Testis (tissue), 2 donors: ENCODE measurements at regions not wholly inside any gene's neighbourhood (a gene's known extent, or its start where the extent isn't known, plus 50 kb on each side); places are given as distances from the start of the nearest gene placed in this dataset.

Source experiments
- DNase-seq: peaks from one replicate; pipeline ENCODE4 v3.0.0-alpha.2; 2019
- H3K27ac ChIP-seq, 2 donors: fragments of 200-600 bp; sonication (generic); one replicate each; pipeline ENCODE4 v1.5.1; 2019
- H3K27me3 ChIP-seq: fragments of 200-600 bp; sonication (generic); one replicate; pipeline ENCODE4 v1.5.1; 2019
- H3K36me3 ChIP-seq: fragments of 200-600 bp; sonication (generic); one replicate; pipeline ENCODE4 v1.5.1; 2017; ENCODE audit warnings: low read depth; ENCODE audit errors: missing control alignments
- H3K4me1 ChIP-seq: fragments of 200-600 bp; sonication (generic); one replicate; pipeline ENCODE4 v1.5.1; 2019
- H3K4me3 ChIP-seq, 2 donors: fragments of 200-600 bp; sonication (generic); one replicate each; pipeline ENCODE4 v1.5.1; 2017 to 2019
- H3K9me3 ChIP-seq: fragments of 200-600 bp; sonication (generic); one replicate; pipeline ENCODE4 v1.5.1; 2017
- POLR2A ChIP-seq: fragments of 450-650 bp; IDR thresholded peaks from one replicate; pipeline ENCODE4 v1.6.1; 2017; ENCODE audit warnings: antibody characterized with exemption, mild to moderate bottlenecking, moderate library complexity
- WGBS, 2 donors: methylation state at CpG; one replicate each; pipeline ENCODE4 v1.1.5; 2018; 5-methylcytosine and 5-hydroxymethylcytosine counted together
- intact Hi-C: fragments of 100-400 bp; cut with DNase I; formaldehyde crosslinking; loops from one replicate; pipeline ENCODE4 v1.15.1; 2023; ENCODE audit warnings: low total_unique reads
- TF ChIP-seq, protein P1 (sequence below), 3 experiments: fragments of 450-650 bp in 2 of 3; fragments of 200-600 bp in 1 of 3; sonication (generic) in 1 of 3; IDR thresholded peaks; one replicate each; pipeline ENCODE4 v1.5.1; 2016 to 2019; ENCODE audit warnings: antibody characterized with exemption in 3 of 3, mild to moderate bottlenecking in 2 of 3, moderate library complexity in 1 of 3

GRCh38 chr18:71134122-71134521, 845.3 kb downstream of the SOCS6 start:
- Histone ChIP-seq H3K36me3 (no peaks in the 10 kb centered on the region), H3K4me3 (no peak overlapping the region), H3K9me3 (no peaks in the 10 kb centered on the region), H3K4me1 (no peaks in the 10 kb centered on the region), H3K27me3 (no peaks in the 10 kb centered on the region), H3K27ac (no peak overlapping the region)
- WGBS, 2 donors, result 71 to 88% methylated on average over 4 of the region's 4 CpGs
- intact Hi-C loops, result no loop called here
- TF ChIP-seq POLR2A, result no peak
- TF ChIP-seq, protein P1, sequence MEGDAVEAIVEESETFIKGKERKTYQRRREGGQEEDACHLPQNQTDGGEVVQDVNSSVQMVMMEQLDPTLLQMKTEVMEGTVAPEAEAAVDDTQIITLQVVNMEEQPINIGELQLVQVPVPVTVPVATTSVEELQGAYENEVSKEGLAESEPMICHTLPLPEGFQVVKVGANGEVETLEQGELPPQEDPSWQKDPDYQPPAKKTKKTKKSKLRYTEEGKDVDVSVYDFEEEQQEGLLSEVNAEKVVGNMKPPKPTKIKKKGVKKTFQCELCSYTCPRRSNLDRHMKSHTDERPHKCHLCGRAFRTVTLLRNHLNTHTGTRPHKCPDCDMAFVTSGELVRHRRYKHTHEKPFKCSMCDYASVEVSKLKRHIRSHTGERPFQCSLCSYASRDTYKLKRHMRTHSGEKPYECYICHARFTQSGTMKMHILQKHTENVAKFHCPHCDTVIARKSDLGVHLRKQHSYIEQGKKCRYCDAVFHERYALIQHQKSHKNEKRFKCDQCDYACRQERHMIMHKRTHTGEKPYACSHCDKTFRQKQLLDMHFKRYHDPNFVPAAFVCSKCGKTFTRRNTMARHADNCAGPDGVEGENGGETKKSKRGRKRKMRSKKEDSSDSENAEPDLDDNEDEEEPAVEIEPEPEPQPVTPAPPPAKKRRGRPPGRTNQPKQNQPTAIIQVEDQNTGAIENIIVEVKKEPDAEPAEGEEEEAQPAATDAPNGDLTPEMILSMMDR (IDR thresholded peaks at IDR 0.05), result no peak
- DNase-seq, result no peak

- no peaks in the 10 kb centered on the region for H3K36me3 ChIP-seq
- no peaks in the 10 kb centered on the region for H3K9me3 ChIP-seq
- no peaks in the 10 kb centered on the region for H3K4me1 ChIP-seq
- no peak overlapping the region for H3K27ac ChIP-seq
- TF ChIP-seq, protein P1 (IDR thresholded peaks at IDR 0.05), result no peak
- TF ChIP-seq POLR2A, result no peak
- 62 to 81% methylated on average over 12 of the region's 12 CpGs for WGBS, 2 donors
- no peaks in the 10 kb centered on the region for H3K27me3 ChIP-seq
- no peak overlapping the region for H3K4me3 ChIP-seq
- intact Hi-C loops, result no loop called here
- DNase-seq, result no peak
Measured at GRCh38 chr18:71131918-71132317, 843.1 kb downstream of the SOCS6 start.

DNA sequence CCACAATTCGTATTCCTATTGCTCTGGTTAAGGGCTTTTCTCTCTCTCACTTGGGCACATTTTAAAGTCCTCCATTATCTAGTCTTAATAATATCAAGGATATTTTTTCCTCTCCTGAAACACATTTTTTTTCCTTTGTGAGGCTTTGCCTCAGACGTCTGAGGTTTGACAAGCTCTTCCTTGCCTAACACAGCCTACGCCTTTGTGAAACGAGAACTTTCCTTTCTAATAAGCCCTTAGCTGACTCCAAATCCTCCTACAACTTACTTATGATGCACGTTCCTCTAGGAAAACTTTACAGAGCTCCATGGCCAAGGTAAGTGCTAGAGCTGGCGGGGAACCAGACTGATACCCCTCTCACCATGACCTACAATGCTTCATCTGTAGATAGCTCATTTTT, 841.5 kb downstream of the SOCS6 start:
- no peaks in the 10 kb centered on the region for H3K36me3 ChIP-seq
- no peak overlapping the region for H3K27ac ChIP-seq
- WGBS, 2 donors, result 60 to 61% methylated on average over 6 of the region's 6 CpGs
- H3K4me1 ChIP-seq, result no peaks in the 10 kb centered on the region
- no peak overlapping the region for H3K4me3 ChIP-seq
- intact Hi-C loops, result no loop called here
- no peaks in the 10 kb centered on the region for H3K27me3 ChIP-seq
- no peaks in the 10 kb centered on the region for H3K9me3 ChIP-seq
- no peak for DNase-seq
- TF ChIP-seq POLR2A, result no peak
- TF ChIP-seq, protein P1 (IDR thresholded peaks at IDR 0.05), result no peak

DNA sequence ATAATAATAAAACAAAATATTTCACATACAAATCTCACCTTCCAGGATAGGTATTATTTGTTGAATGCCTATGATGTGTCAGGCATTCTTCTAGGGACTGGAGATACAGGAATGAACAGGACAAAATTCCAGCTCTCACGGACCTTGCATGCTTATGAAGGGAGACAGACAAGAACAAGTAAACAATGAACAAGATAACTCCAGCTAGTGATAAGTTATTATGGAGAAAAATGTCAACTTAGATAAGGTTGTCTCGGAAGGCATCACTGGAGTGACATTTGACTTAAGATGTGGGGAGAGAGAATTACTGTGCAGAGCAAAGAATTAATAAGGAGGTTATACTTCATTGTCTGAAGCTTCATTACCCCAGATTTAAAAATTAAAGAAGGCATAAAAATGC, 836.7 kb downstream of the SOCS6 start:
- no peak for DNase-seq
- Histone ChIP-seq H3K27ac (no peak overlapping the region), H3K36me3 (no peaks in the 10 kb centered on the region), H3K9me3 (no peaks in the 10 kb centered on the region), H3K27me3 (no peaks in the 10 kb centered on the region), H3K4me3 (no peak overlapping the region), H3K4me1 (no peaks in the 10 kb centered on the region)
- TF ChIP-seq POLR2A, result no peak
- TF ChIP-seq, protein P1 (IDR thresholded peaks at IDR 0.05), result no peak
- WGBS, 2 donors, result 68% methylated on average over 2 of the region's 2 CpGs
- intact Hi-C loops, result no loop called here

- H3K4me3 ChIP-seq, result no peak overlapping the region
- no peaks in the 10 kb centered on the region for H3K27me3 ChIP-seq
- WGBS, 2 donors, result 48 to 59% methylated on average over 4 of the region's 4 CpGs
- peak; percentile 63 for DNase-seq
- no peak overlapping the region for H3K27ac ChIP-seq
- intact Hi-C loops, result no loop called here
- no peaks in the 10 kb centered on the region for H3K36me3 ChIP-seq
- TF ChIP-seq, protein P1 (IDR thresholded peaks at IDR 0.05), result no peak
- TF ChIP-seq POLR2A, result no peak
- no peaks in the 10 kb centered on the region for H3K9me3 ChIP-seq
- no peaks in the 10 kb centered on the region for H3K4me1 ChIP-seq
Measured at GRCh38 chr18:71116535-71116934, 827.7 kb downstream of the SOCS6 start.
